ENCODE measurements at regions not wholly inside any gene's neighbourhood (a gene's known extent, or its start where the extent isn't known, plus 50 kb on each side); places are given as distances from the start of the nearest gene placed in this dataset.

GRCh38 chr5:2207109-2207399 lies 324.3 kb upstream of the IRX4 start:
- H3K4me3 ChIP-seq (ENCODE audit: low read depth, low read length), result no peak overlapping the region
- DNase-seq (ENCODE audit: low read depth, low spot score), result no peak
- in situ Hi-C loops (cut with HindIII; ENCODE audit: low sequenced_read_pairs), result no loop called here
- TF ChIP-seq CTCF (IDR thresholded peaks at IDR 0.05; ENCODE audit: low read depth, low read length), result no peak

GRCh38 chr5:2206293-2207108 lies 323.8 kb upstream of the IRX4 start:
- no peak for DNase-seq (ENCODE audit: low read depth, low spot score)
- in situ Hi-C loops (cut with HindIII; ENCODE audit: low sequenced_read_pairs), result no loop called here
- H3K4me3 ChIP-seq (ENCODE audit: low read depth, low read length), result no peak overlapping the region
- no peak for TF ChIP-seq CTCF (IDR thresholded peaks at IDR 0.05; ENCODE audit: low read depth, low read length)

- no peak for DNase-seq (ENCODE audit: low read depth, low spot score)
- in situ Hi-C loops (cut with HindIII; ENCODE audit: low sequenced_read_pairs), result no loop called here
- no peak for TF ChIP-seq CTCF (IDR thresholded peaks at IDR 0.05; ENCODE audit: low read depth, low read length)
- H3K4me3 ChIP-seq (ENCODE audit: low read depth, low read length), result no peak overlapping the region
Observed at GRCh38 chr5:2205596-2206226, 323.0 kb upstream of the IRX4 start.

GRCh38 chr5:2205185-2205585 lies 322.5 kb upstream of the IRX4 start:
- TF ChIP-seq CTCF (IDR thresholded peaks at IDR 0.05; ENCODE audit: low read depth, low read length), result no peak
- no peak overlapping the region for H3K4me3 ChIP-seq (ENCODE audit: low read depth, low read length)
- no peak for DNase-seq (ENCODE audit: low read depth, low spot score)
- in situ Hi-C loops (cut with HindIII; ENCODE audit: low sequenced_read_pairs), result no loop called here

GRCh38 chr5:2204366-2205184 lies 321.9 kb upstream of the IRX4 start:
- in situ Hi-C loops (cut with HindIII; ENCODE audit: low sequenced_read_pairs), result no loop called here
- no peak for TF ChIP-seq CTCF (IDR thresholded peaks at IDR 0.05; ENCODE audit: low read depth, low read length)
- no peak for DNase-seq (ENCODE audit: low read depth, low spot score)
- H3K4me3 ChIP-seq (ENCODE audit: low read depth, low read length), result no peak overlapping the region

- no peak overlapping the region for H3K4me3 ChIP-seq (ENCODE audit: low read depth, low read length)
- in situ Hi-C loops (cut with HindIII; ENCODE audit: low sequenced_read_pairs), result no loop called here
- DNase-seq (ENCODE audit: low read depth, low spot score), result no peak
- no peak for TF ChIP-seq CTCF (IDR thresholded peaks at IDR 0.05; ENCODE audit: low read depth, low read length)
Observed at GRCh38 chr5:2203774-2204173, 321.0 kb upstream of the IRX4 start.

All from astrocyte of the spinal cord (primary cell).